Activated CD4-positive, alpha-beta T cell treated with anti-CD3 and anti-CD28 coated beads, Interleukin-10, Interleukin-2, amounts not matched to agents 100 ng/mL and 50 ng/mL, durations not matched to agents 16 hours and 8 hours (primary cell): ENCODE measurements at regions not wholly inside any gene's neighbourhood (a gene's known extent, or its start where the extent isn't known, plus 50 kb on each side); places are given as distances from the start of the nearest gene placed in this dataset.

Experiments
- DNase-seq: peaks from one replicate; pipeline ENCODE4 v3.0.0-alpha.2; 2020

GRCh38 chr4:135741583-135741982, 1540.0 kb upstream of the PABPC4L start:
- DNase-seq, result no peak

DNA sequence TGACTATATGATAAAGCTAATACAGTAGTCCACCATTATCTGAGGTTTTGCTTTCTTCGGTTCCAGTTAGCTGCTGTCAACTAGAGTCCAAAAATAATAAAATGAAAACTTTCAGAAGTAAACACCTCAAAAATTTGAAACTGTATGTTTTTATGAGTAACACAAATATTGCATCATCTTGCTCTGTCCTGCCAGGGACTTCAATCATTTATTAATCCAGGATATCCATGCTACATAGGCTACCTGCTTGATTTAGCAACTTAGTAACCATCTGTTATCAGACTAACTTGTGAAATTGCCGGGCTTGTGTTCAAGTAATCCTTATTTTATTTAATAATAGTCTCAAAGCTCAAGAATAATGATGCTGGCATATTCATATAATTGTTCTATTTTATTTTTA, 1537.8 kb upstream of the PABPC4L start:
- DNase-seq, result no peak

DNA sequence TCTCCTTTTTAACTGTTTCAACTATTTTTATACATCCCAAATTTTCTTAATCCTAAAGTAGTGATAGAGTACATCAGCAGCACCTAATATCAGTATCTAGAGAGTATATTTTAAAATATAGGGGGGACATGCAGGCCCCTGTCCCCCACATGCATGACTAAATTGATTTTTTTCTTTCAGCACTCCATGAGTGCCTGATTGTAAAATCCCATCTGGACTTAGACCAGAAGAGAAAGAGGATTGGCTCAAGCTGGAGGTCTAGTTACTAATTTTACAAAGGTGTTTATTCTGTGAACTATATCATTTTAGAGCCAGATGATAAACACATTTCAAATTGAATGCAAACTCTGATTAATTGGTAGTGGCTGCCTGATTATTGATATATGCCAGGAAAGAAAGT, 1533.9 kb upstream of the PABPC4L start:
- DNase-seq, result no peak

DNA sequence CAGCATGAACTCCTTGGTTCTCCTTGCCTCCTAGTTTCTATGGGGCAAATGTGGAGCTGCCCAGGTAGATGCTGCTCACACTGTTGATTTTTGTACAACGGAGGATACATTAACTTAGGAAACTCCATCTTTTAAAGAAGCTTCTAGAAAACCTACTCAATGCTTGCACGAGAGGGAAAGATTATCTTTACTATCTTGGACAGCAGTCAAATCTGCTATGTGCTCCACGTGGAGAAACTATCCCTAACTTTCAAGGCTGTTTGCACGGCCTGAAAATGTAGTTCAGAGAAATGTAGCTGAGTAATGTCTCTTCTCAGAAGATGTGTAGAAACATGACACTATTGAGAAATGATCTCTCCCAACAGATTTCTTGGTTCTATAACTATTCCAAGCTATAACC, 1530.9 kb upstream of the PABPC4L start:
- no peak for DNase-seq

GRCh38 chr4:135731682-135732081, 1530.1 kb upstream of the PABPC4L start:
- no peak for DNase-seq

DNA sequence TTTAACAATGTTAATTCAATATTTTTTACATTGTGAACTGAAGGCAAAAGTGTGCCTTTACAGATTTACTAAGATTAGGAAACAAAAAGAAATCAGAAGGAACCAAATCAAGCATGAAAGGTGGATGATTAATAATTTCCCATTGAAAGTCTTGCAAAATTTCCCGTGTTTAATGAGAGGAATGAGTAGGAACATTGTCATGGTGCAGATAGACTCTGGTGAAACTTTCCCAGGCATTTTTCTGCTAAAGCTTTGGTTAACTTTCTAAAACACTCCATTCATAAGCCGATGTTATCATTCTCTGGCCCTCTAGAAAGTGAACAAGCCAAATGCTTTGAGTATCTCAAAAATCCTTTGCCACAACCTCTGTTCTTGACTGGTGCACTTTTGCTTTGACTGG, 1522.8 kb upstream of the PABPC4L start:
- no peak for DNase-seq

DNA sequence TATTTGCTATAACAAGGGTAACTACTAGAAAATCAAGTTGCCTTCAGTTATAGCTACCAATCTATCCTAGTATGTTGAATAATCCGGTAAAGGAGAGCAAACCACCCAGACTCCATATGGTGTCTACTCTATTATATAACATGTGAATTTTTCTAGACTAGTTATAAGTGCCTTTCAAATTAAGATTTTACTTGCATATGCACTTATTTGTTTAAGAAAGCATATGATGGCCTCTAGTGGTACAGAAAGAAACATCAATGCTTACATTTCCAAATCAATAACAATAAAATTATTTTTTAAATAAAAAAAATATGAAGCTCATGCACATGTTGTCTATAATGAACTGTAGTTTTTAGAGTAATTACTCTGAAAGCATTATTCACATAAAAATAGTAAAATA, 1516.4 kb upstream of the PABPC4L start:
- no peak for DNase-seq

DNA sequence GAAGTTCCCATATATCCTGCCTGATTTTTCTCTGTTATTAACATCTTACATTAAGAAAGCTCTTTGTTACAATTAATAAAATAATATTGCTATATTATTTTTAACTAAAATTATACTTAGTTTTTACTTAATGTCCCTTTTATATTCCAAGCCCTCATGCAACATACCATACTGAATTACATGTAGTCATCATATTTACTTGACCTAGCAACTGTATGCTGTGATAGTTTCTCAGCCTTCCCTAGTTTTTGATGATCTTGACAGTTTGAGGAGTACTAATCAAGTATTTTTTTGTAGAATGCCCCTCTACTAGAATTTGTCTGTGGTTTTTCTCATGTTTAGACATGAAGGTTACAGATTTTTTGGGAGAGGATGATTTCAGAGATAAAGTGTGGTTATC, 1503.8 kb upstream of the PABPC4L start:
- DNase-seq, result no peak

DNA sequence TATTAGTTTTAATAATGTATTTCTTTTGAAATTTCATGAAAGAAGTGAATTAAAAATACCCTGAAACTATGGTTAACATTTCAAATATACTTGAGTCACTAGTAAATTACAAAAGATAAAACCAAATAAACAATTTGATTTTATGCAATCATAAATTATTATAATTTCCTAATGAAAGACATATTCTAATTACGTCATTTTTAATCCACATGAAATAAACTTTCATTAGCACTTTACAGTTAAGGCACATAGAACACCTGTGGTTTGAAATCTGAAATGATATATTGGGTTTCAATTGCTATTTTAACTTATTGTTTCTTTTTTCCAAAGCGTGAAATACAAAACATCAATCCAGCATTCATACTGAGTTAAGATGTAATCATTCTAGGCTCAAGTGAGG, 1492.5 kb upstream of the PABPC4L start:
- DNase-seq, result no peak

DNA sequence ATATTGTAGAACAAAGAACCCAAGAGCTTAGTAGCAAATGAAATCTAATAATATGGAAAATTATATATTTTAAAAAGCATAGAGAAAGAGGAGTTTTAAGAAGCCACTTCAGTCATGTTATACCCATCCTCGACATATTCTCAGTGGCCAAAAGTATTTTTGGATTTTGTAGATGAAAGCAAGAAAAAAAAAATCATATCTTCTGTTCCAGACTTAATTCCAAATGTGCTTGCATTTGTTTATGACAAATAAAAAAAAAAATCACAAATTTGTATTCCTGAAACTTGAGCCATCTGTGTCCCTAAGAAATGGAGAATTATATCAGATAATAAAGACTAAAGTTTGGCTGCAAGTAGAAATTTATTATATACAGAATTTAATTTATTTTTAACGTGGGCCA, 1482.4 kb upstream of the PABPC4L start:
- no peak for DNase-seq

GRCh38 chr4:135672202-135672601, 1470.6 kb upstream of the PABPC4L start:
- no peak for DNase-seq

DNA sequence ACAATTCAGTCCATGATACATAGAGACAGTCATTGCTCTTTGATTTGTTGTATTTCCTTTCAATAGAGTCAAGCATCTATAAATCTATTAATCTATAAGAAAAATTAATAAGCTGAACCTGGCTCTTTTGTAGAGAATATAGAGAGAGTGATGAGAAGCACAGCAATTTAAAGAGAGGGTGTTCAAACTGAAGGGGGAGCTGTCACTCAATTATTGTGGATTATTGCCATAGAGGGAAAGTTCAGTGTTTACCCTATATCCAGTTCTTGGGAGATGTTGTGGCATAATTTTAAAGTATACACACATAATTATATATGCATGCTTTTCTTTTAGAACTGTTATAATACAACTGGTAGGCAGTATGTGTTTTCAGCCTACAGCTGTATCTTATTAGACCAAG, 1469.0 kb upstream of the PABPC4L start:
- no peak for DNase-seq
